ENCODE measurements at regions not wholly inside any gene's neighbourhood (a gene's known extent, or its start where the extent isn't known, plus 50 kb on each side); places are given as distances from the start of the nearest gene placed in this dataset.

GRCh38 chr9:33690143-33690933, 105.0 kb upstream of the PRSS3 start:
- Histone ChIP-seq H3K36me3 (ENCODE audit: insufficient read depth, low read length, poor library complexity, severe bottlenecking) (no peaks in the 10 kb centered on the region), H3K27ac (ENCODE audit: low read depth, low read length, poor library complexity, severe bottlenecking) (no peak overlapping the region), H3K4me1 (ENCODE audit: insufficient read depth, low read length, poor library complexity, severe bottlenecking) (no peaks in the 10 kb centered on the region), H3K9me3 (ENCODE audit: low read depth, low read length, poor library complexity, severe bottlenecking) (no peaks in the 10 kb centered on the region), H3K27me3 (replicated peaks; ENCODE audit: insufficient read depth, low read depth, low read length, poor library complexity) (peaks cover 40% of the 10 kb centered on the region), H3K4me3 (ENCODE audit: low read depth, low read length, poor library complexity, severe bottlenecking) (no peak overlapping the region)
- CTCF ChIA-PET: no interaction called here
- DNase-seq (ENCODE audit: low spot score): no peak
- BruUV-seq (replicated peaks): no TSS peak
- POLR2A ChIA-PET (ENCODE audit: low non-redundant PET): no interaction called here
- TF ChIP-seq, protein P1, sequence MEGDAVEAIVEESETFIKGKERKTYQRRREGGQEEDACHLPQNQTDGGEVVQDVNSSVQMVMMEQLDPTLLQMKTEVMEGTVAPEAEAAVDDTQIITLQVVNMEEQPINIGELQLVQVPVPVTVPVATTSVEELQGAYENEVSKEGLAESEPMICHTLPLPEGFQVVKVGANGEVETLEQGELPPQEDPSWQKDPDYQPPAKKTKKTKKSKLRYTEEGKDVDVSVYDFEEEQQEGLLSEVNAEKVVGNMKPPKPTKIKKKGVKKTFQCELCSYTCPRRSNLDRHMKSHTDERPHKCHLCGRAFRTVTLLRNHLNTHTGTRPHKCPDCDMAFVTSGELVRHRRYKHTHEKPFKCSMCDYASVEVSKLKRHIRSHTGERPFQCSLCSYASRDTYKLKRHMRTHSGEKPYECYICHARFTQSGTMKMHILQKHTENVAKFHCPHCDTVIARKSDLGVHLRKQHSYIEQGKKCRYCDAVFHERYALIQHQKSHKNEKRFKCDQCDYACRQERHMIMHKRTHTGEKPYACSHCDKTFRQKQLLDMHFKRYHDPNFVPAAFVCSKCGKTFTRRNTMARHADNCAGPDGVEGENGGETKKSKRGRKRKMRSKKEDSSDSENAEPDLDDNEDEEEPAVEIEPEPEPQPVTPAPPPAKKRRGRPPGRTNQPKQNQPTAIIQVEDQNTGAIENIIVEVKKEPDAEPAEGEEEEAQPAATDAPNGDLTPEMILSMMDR (conservative IDR thresholded peaks at IDR 0.05; ENCODE audit: low read depth, low read length): no peak
- no peak for TF ChIP-seq EZH2 (IDR thresholded peaks at IDR 0.05; ENCODE audit: borderline replicate concordance, low read depth, low read length, poor library complexity, severe bottlenecking)
- intact Hi-C loops (cut with micrococcal nuclease; ENCODE audit: unreplicated experiment): no loop called here

DNA sequence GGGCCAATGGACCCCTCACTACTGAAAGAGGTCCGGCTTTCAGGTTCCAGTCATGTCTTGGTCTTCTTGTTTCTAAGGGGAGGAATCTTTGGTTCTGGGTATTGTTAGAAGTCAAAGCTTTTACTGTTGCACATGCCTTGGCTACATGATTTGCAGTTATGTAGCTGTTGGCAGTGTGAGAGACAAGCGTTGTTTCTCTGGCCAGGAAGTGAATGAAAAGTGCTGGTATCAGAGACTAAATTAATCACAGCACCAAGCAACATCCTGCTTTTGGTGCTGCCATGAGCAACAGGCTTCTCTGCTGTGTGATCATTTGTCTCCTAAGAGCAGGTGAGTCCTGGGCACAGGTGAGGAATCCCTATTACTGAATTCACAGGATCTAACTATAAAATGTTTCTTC, 100.1 kb upstream of the PRSS3 start:
- no peak overlapping the region for H3K27ac ChIP-seq (ENCODE audit: low read depth, low read length, poor library complexity, severe bottlenecking)
- POLR2A ChIA-PET (ENCODE audit: low non-redundant PET): no interaction called here
- intact Hi-C loops (cut with micrococcal nuclease; ENCODE audit: unreplicated experiment): no loop called here
- H3K36me3 ChIP-seq (ENCODE audit: insufficient read depth, low read length, poor library complexity, severe bottlenecking): no peaks in the 10 kb centered on the region
- TF ChIP-seq EZH2 (IDR thresholded peaks at IDR 0.05; ENCODE audit: borderline replicate concordance, low read depth, low read length, poor library complexity, severe bottlenecking): no peak
- TF ChIP-seq, protein P1 (conservative IDR thresholded peaks at IDR 0.05; ENCODE audit: low read depth, low read length): no peak
- peaks cover 30% of the 10 kb centered on the region for H3K27me3 ChIP-seq (replicated peaks; ENCODE audit: insufficient read depth, low read depth, low read length, poor library complexity)
- no peaks in the 10 kb centered on the region for H3K4me1 ChIP-seq (ENCODE audit: insufficient read depth, low read length, poor library complexity, severe bottlenecking)
- H3K9me3 ChIP-seq (ENCODE audit: low read depth, low read length, poor library complexity, severe bottlenecking): no peaks in the 10 kb centered on the region
- no peak overlapping the region for H3K4me3 ChIP-seq (ENCODE audit: low read depth, low read length, poor library complexity, severe bottlenecking)
- BruUV-seq (replicated peaks): no TSS peak
- no peak for DNase-seq (ENCODE audit: low spot score)
- CTCF ChIA-PET: no interaction called here

DNA sequence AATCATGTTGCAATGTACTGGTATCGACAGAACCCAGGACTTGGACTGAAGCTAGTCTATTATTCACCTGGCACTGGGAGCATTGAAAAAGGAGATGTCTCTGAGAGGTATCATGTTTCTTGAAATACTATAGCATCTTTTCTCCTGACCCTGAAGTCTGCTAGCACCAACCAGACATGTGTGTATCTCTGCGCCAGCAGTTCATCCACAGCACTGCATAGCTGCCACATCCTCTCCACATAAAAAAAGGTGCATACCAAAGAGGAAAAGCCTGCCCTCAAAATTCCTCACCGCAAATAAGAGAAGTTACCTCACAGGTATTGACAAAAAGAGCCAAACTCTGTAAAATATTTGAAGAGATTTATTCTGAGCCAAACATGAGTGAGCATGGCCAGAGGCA, 99.5 kb upstream of the PRSS3 start:
- CTCF ChIA-PET: no interaction called here
- no peak overlapping the region for H3K4me3 ChIP-seq (ENCODE audit: low read depth, low read length, poor library complexity, severe bottlenecking)
- intact Hi-C loops (cut with micrococcal nuclease; ENCODE audit: unreplicated experiment): no loop called here
- POLR2A ChIA-PET (ENCODE audit: low non-redundant PET): no interaction called here
- no peak overlapping the region for H3K27ac ChIP-seq (ENCODE audit: low read depth, low read length, poor library complexity, severe bottlenecking)
- DNase-seq (ENCODE audit: low spot score): no peak
- no peaks in the 10 kb centered on the region for H3K36me3 ChIP-seq (ENCODE audit: insufficient read depth, low read length, poor library complexity, severe bottlenecking)
- BruUV-seq (replicated peaks): no TSS peak
- H3K9me3 ChIP-seq (ENCODE audit: low read depth, low read length, poor library complexity, severe bottlenecking): no peaks in the 10 kb centered on the region
- H3K4me1 ChIP-seq (ENCODE audit: insufficient read depth, low read length, poor library complexity, severe bottlenecking): no peaks in the 10 kb centered on the region
- TF ChIP-seq, protein P1 (conservative IDR thresholded peaks at IDR 0.05; ENCODE audit: low read depth, low read length): no peak
- no peak for TF ChIP-seq EZH2 (IDR thresholded peaks at IDR 0.05; ENCODE audit: borderline replicate concordance, low read depth, low read length, poor library complexity, severe bottlenecking)
- peaks cover 30% of the 10 kb centered on the region for H3K27me3 ChIP-seq (replicated peaks; ENCODE audit: insufficient read depth, low read depth, low read length, poor library complexity)
